H1 (cell line): ENCODE measurements at regions not wholly inside any gene's neighbourhood (a gene's known extent, or its start where the extent isn't known, plus 50 kb on each side); places are given as distances from the start of the nearest gene placed in this dataset.

ENCODE experiments used
- CTCF ChIA-PET: fragments of 300-600 bp; sonication (Branson Sonifier 250); formaldehyde crosslinking; loops from one replicate; lab custom pipeline; 2021; ENCODE audit not compliant: partially characterized antibody; lab: Charles Lee
- POLR2A ChIA-PET: fragments of 300-600 bp; sonication (Branson Sonifier 250); formaldehyde crosslinking; loops from one replicate; lab custom pipeline; 2021; ENCODE audit warnings: inconsistent platforms; ENCODE audit not compliant: partially characterized antibody; lab: Charles Lee
- DNase-seq, 2 experiments: peaks; one replicate each; pipeline versions ENCODE4 v3.0.0 to v3.0.0-alpha.2; 2010 to 2022; ENCODE audit warnings: low spot score in 2 of 2, low read depth in 1 of 2, mixed read lengths in 1 of 2
- FAIRE-seq: peaks from 2 replicates; lab custom pipeline; 2011; peaks lifted over from hg19 to GRCh38; lab: Jason Lieb, UNC
- H2AFZ ChIP-seq: 2 replicates; pipeline ENCODE4 v1.8.1; 2012; ENCODE audit warnings: low read length, inconsistent platforms
- H2AK5ac ChIP-seq: 2 replicates; pipeline ENCODE4 v1.6.1; 2013; ENCODE audit warnings: low read depth, low read length
- H2BK120ac ChIP-seq: replicated peaks from 2 replicates; pipeline ENCODE3; 2013; ENCODE audit warnings: low read depth, low read length, inconsistent platforms
- H2BK12ac ChIP-seq: 2 replicates; pipeline ENCODE4 v1.6.1; 2013; ENCODE audit warnings: low read depth, low read length
- H2BK15ac ChIP-seq: 2 replicates; pipeline ENCODE4 v1.6.1; 2013; ENCODE audit warnings: low read length
- H2BK20ac ChIP-seq: 2 replicates; pipeline ENCODE4 v1.6.1; 2013; ENCODE audit warnings: low read length
- H2BK5ac ChIP-seq: 2 replicates; pipeline ENCODE4 v1.6.1; 2013; ENCODE audit warnings: low read depth, low read length
- H3K14ac ChIP-seq: 2 replicates; pipeline ENCODE4 v1.6.1; 2013; ENCODE audit warnings: inconsistent platforms; ENCODE audit not compliant: insufficient read length
- H3K18ac ChIP-seq: 2 replicates; pipeline ENCODE4 v1.6.1; 2013; ENCODE audit warnings: low read length; ENCODE audit errors: extremely low read depth
- H3K23ac ChIP-seq: 2 replicates; pipeline ENCODE4 v1.6.1; 2013; ENCODE audit warnings: inconsistent platforms; ENCODE audit not compliant: insufficient read length
- H3K23me2 ChIP-seq: 2 replicates; pipeline ENCODE4 v1.6.1; 2013; ENCODE audit warnings: low read depth, low read length
- H3K27ac ChIP-seq: 2 replicates; pipeline ENCODE4 v1.6.1; 2011; ENCODE audit warnings: low read depth, low read length, inconsistent platforms
- H3K27me3 ChIP-seq, 4 experiments: replicated peaks in 1 of 4; 1 replicate in 1 of 4; 2 replicates in 3 of 4; pipeline versions ENCODE4 v1.6.1 to v1.8.1; 2011 to 2013; ENCODE audit warnings: low read length in 3 of 4, mild to moderate bottlenecking in 3 of 4, inconsistent platforms in 2 of 4, mixed read lengths in 2 of 4, moderate library complexity in 1 of 4; ENCODE audit not compliant: control insufficient read depth in 3 of 4, insufficient read depth in 3 of 4; ENCODE audit errors: extremely low read depth in 1 of 4
- H3K36me3 ChIP-seq, 4 experiments: 2 replicates each; pipeline versions ENCODE4 v1.6.1 to v1.8.1; 2011 to 2013; ENCODE audit warnings: mild to moderate bottlenecking in 4 of 4, low read length in 3 of 4, moderate library complexity in 2 of 4, control low read depth in 1 of 4, inconsistent platforms in 1 of 4; ENCODE audit not compliant: insufficient read depth in 4 of 4, control insufficient read depth in 2 of 4
- H3K4ac ChIP-seq: replicated peaks from 2 replicates; pipeline ENCODE3; 2013; ENCODE audit warnings: low read length, low read depth, mixed read lengths, inconsistent platforms; ENCODE audit not compliant: insufficient read length
- H3K4me1 ChIP-seq, 4 experiments: replicated peaks in 1 of 4; 1 replicate in 1 of 4; 2 replicates in 3 of 4; pipeline versions ENCODE4 v1.6.1 to v1.8.1; 2011 to 2013; ENCODE audit warnings: low read length in 3 of 4, inconsistent platforms in 2 of 4, mixed read lengths in 1 of 4; ENCODE audit not compliant: insufficient read depth in 4 of 4, control insufficient read depth in 3 of 4
- H3K4me2 ChIP-seq, 2 experiments: 2 replicates each; pipeline versions ENCODE4 v1.6.1 to v1.8.1; 2011 to 2013; ENCODE audit warnings: low read depth in 2 of 2, low read length in 2 of 2, control low read depth in 1 of 2, inconsistent platforms in 1 of 2, mild to moderate bottlenecking in 1 of 2; ENCODE audit not compliant: insufficient read depth in 1 of 2
- H3K4me3 ChIP-seq, 4 experiments: fragments of 200-600, 300-600 bp in 1 of 4; sonication (generic), shearing (Covaris generic), sonication (Bioruptor Twin) in 1 of 4; 2 replicates each; pipeline versions ENCODE4 v1.5.1 to v1.8.1; 2011 to 2016; ENCODE audit warnings: low read length in 4 of 4, low read depth in 3 of 4, control low read depth in 2 of 4, inconsistent platforms in 2 of 4, mild to moderate bottlenecking in 2 of 4, mixed read lengths in 1 of 4, moderate library complexity in 1 of 4; ENCODE audit not compliant: insufficient read depth in 2 of 4; ENCODE audit errors: extremely low read depth in 1 of 4
- H3K56ac ChIP-seq: replicated peaks from 2 replicates; pipeline ENCODE3; 2013; ENCODE audit warnings: low read depth, mild to moderate bottlenecking, mixed read lengths, low read length, inconsistent platforms; ENCODE audit not compliant: insufficient read length
- H3K79me1 ChIP-seq: 2 replicates; pipeline ENCODE4 v1.6.1; 2013; ENCODE audit warnings: low read depth, low read length, control low read depth
- H3K79me2 ChIP-seq, 2 experiments: 2 replicates each; pipeline versions ENCODE4 v1.6.1 to v1.8.1; 2012 to 2013; ENCODE audit warnings: low read length in 2 of 2, mild to moderate bottlenecking in 2 of 2, inconsistent platforms in 1 of 2; ENCODE audit not compliant: insufficient read depth in 2 of 2, control insufficient read depth in 1 of 2
- H3K9ac ChIP-seq, 4 experiments: replicated peaks in 1 of 4; 1 replicate in 1 of 4; 2 replicates in 3 of 4; pipeline versions ENCODE4 v1.6.1 to v1.8.1; 2011 to 2013; ENCODE audit warnings: low read depth in 3 of 4, low read length in 3 of 4, control low read depth in 2 of 4, mild to moderate bottlenecking in 2 of 4, moderate library complexity in 2 of 4, inconsistent platforms in 1 of 4; ENCODE audit errors: extremely low read depth in 1 of 4
- H3K9me3 ChIP-seq, 2 experiments: 2 replicates each; pipeline versions ENCODE4 v1.6.1 to v1.8.1; 2012 to 2013; ENCODE audit warnings: mild to moderate bottlenecking in 2 of 2, moderate library complexity in 2 of 2, control low read depth in 1 of 2, inconsistent platforms in 1 of 2, low read depth in 1 of 2, low read length in 1 of 2, mixed read lengths in 1 of 2; ENCODE audit not compliant: insufficient read depth in 2 of 2
- H4K20me1 ChIP-seq, 2 experiments: replicated peaks in 1 of 2; 2 replicates each; pipeline versions ENCODE3 to v1.8.1; 2011 to 2013; ENCODE audit warnings: inconsistent platforms in 2 of 2, low read length in 2 of 2, mild to moderate bottlenecking in 1 of 2; ENCODE audit not compliant: insufficient read depth in 2 of 2, control insufficient read depth in 1 of 2
- H4K5ac ChIP-seq: 2 replicates; pipeline ENCODE4 v1.6.1; 2013; ENCODE audit warnings: low read length, low read depth, mixed read lengths, inconsistent platforms; ENCODE audit not compliant: insufficient read length
- H4K8ac ChIP-seq: 2 replicates; pipeline ENCODE4 v1.8.0; 2013; ENCODE audit warnings: mild to moderate bottlenecking, moderate library complexity, low read length, inconsistent platforms; ENCODE audit not compliant: insufficient read depth; ENCODE audit errors: extremely low read depth
- H4K91ac ChIP-seq: replicated peaks from 2 replicates; pipeline ENCODE3; 2013; ENCODE audit warnings: low read length, mixed read lengths, inconsistent platforms; ENCODE audit not compliant: insufficient read length
- CBX8 ChIP-seq: fragments of 300-800, 300-1000 bp; sonication (generic); IDR thresholded peaks from 2 replicates; pipeline ENCODE4 v1.7.1; 2016; ENCODE audit warnings: low read depth, low read length, borderline replicate concordance
- EGR1 ChIP-seq: IDR thresholded peaks from 2 replicates; pipeline ENCODE4 v1.6.1; 2011; ENCODE audit warnings: low read depth, low read length, borderline replicate concordance
- NRF1 ChIP-seq: IDR thresholded peaks from 2 replicates; pipeline ENCODE4 v1.6.1; 2011; ENCODE audit warnings: mild to moderate bottlenecking, low read depth, low read length, improper control_type of control experiment
- ZNF274 ChIP-seq: IDR thresholded peaks from 2 replicates; pipeline ENCODE4 v1.7.0; 2012; ENCODE audit warnings: low read length, borderline replicate concordance; ENCODE audit errors: extremely low read depth
- WGBS, 2 experiments: shearing (Covaris generic) in 1 of 2; methylation state at CpG; one replicate each; pipeline versions ENCODE4 v1.1.6 to v1.1.7; 2013 to 2015; ENCODE audit warnings: low lambda C conversion rate in 2 of 2, mixed read lengths in 2 of 2, inconsistent platforms in 1 of 2, low coverage in 1 of 2, missing lambda C conversion rate in 1 of 2; ENCODE audit not compliant: insufficient replicate concordance in 2 of 2, insufficient coverage in 1 of 2, insufficient read length in 1 of 2; ENCODE audit errors: extremely low coverage in 1 of 2, missing lambda C conversion rate in 1 of 2; 5-methylcytosine and 5-hydroxymethylcytosine counted together

DNA sequence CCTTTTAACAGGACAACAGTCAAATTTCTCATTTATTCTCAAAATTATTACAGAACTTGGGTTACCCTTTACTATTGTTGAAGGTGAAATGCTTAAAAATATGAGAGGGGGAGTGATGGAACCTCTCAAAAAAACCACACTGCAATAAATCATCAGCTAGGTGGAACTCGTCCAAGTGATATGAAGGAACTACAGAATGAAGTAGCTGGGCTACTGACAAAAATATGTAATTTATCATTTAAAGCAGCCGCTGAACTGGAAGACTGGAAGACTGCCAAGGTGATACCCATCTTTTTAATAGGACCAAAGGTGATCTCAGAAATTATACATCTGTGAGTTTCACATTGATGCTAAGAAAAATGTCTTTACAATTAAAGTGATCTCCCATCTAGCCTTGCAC is 597.7 kb upstream of the TENM3 start:
- Histone ChIP-seq H2BK20ac (no peak overlapping the region), H3K23ac (no peak overlapping the region), H3K4ac (no peak overlapping the region), H3K4me2 (no peak overlapping the region), H2BK120ac (no peak overlapping the region), H2BK12ac (no peak overlapping the region), H3K4me1 (no peaks in the 10 kb centered on the region), H3K36me3 (no peaks in the 10 kb centered on the region), H3K4me3 (no peak overlapping the region), H3K14ac (no peak overlapping the region), H3K56ac (no peak overlapping the region), H4K5ac (no peak overlapping the region), H3K27ac (no peak overlapping the region), H3K79me1 (no peaks in the 10 kb centered on the region), H3K23me2 (no peaks in the 10 kb centered on the region), H2AK5ac (no peak overlapping the region), H2AFZ (no peak overlapping the region), H2BK15ac (no peak overlapping the region), H3K27me3 (no peaks in the 10 kb centered on the region), H2BK5ac (no peak overlapping the region), H4K8ac (no peak overlapping the region), H3K9ac (no peak overlapping the region), H3K79me2 (no peaks in the 10 kb centered on the region), H4K91ac (no peak overlapping the region), H4K20me1 (no peaks in the 10 kb centered on the region), H3K9me3 (no peaks in the 10 kb centered on the region), H3K18ac (no peak overlapping the region)
- DNase-seq, result no peak
- ChIA-PET CTCF (interaction anchor here (0.6 kb wide), 1 partner anchor 319 kb away, joined by 3 read pairs; no protein-coding TSS in a partner anchor), POLR2A (no interaction called here)
- WGBS, 2 experiments, result 95% methylated on average over 2 of the region's 2 CpGs; no CpG with 5 or more reads in 1 of the 2 experiments
- no peak for FAIRE-seq
- no peak for TF ChIP-seq ZNF274
- no peak for TF ChIP-seq EGR1
- TF ChIP-seq CBX8, result no peak
- TF ChIP-seq NRF1, result no peak
- TF ChIP-seq, all 59 proteins: peak for 0
